Hepatocyte (in vitro differentiated cells): ENCODE measurements at regions not wholly inside any gene's neighbourhood (a gene's known extent, or its start where the extent isn't known, plus 50 kb on each side); places are given as distances from the start of the nearest gene placed in this dataset.

Experiments
- CTCF ChIP-seq: fragments of 200-600 bp; sonication (generic); IDR thresholded peaks from 2 replicates; pipeline ENCODE4 v1.5.1; 2016; ENCODE audit warnings: antibody characterized with exemption, mild to moderate bottlenecking; ENCODE audit not compliant: poor library complexity
- EZH2 ChIP-seq: fragments of 200-600 bp; sonication (generic); IDR thresholded peaks from 2 replicates; pipeline ENCODE4 v1.6.1; 2016; ENCODE audit warnings: antibody characterized with exemption, mild to moderate bottlenecking, borderline replicate concordance
- EZH2phosphoT487 ChIP-seq: fragments of 200-600 bp; sonication (generic); IDR thresholded peaks from one replicate; pipeline ENCODE4 v1.6.1; 2018; ENCODE audit warnings: antibody characterized with exemption, mild to moderate bottlenecking, low read depth, moderate library complexity; ENCODE audit not compliant: unreplicated experiment, severe bottlenecking

- TF ChIP-seq CTCF (no peak), EZH2 (no peak), EZH2phosphoT487 (no peak)
Observed at GRCh38 chr11:27218421-27219038, 144.5 kb downstream of the CCDC34 start.
